ENCODE measurements at regions not wholly inside any gene's neighbourhood (a gene's known extent, or its start where the extent isn't known, plus 50 kb on each side); places are given as distances from the start of the nearest gene placed in this dataset.

GRCh38 chr5:9922719-9923118, 292.6 kb upstream of the TAS2R1 start:
- Histone ChIP-seq H2AFZ (ENCODE audit: low read length) (no peak overlapping the region), H3K36me3 (ENCODE audit: control insufficient read depth in 2 of 4, insufficient read depth in 4 of 4, low read length in 3 of 4) (no peaks in the 10 kb centered on the region; a peak in 1 of 8 replicates), H3K27ac (ENCODE audit: low read depth, low read length) (no peak overlapping the region), H3K56ac (replicated peaks; ENCODE audit: insufficient read length, low read depth, low read length) (no peak overlapping the region), H3K18ac (ENCODE audit: extremely low read depth, low read length) (no peak overlapping the region), H2BK12ac (ENCODE audit: low read depth, low read length) (no peak overlapping the region), H3K27me3 (replicated peaks in 1 of 4; ENCODE audit: control insufficient read depth in 3 of 4, extremely low read depth in 1 of 4, insufficient read depth in 3 of 4, low read length in 3 of 4) (peaks cover 0 to 1% (median 0%) of the 10 kb centered on the region in 4 experiments; a peak in 1 of 7 replicates), H4K20me1 (replicated peaks in 1 of 2; ENCODE audit: control insufficient read depth in 1 of 2, insufficient read depth in 2 of 2, low read length in 2 of 2) (no peaks in the 10 kb centered on the region), H3K4me3 (ENCODE audit: extremely low read depth in 1 of 4, insufficient read depth in 2 of 4, low read depth in 3 of 4, low read length in 4 of 4) (no peak overlapping the region), H3K79me2 (ENCODE audit: control insufficient read depth in 1 of 2, insufficient read depth in 2 of 2, low read length in 2 of 2) (no peaks in the 10 kb centered on the region), H3K4ac (replicated peaks; ENCODE audit: insufficient read length, low read depth, low read length) (no peak overlapping the region), H3K4me2 (ENCODE audit: insufficient read depth in 1 of 2, low read depth in 2 of 2, low read length in 2 of 2) (no peak overlapping the region), H3K9ac (replicated peaks in 1 of 4; ENCODE audit: extremely low read depth in 1 of 4, low read depth in 3 of 4, low read length in 3 of 4) (no peak overlapping the region), H3K79me1 (ENCODE audit: low read depth, low read length) (no peaks in the 10 kb centered on the region), H4K91ac (replicated peaks; ENCODE audit: insufficient read length, low read length) (no peak overlapping the region), H2BK20ac (ENCODE audit: low read length) (no peak overlapping the region), H3K9me3 (ENCODE audit: insufficient read depth in 2 of 2, low read depth in 1 of 2, low read length in 1 of 2) (peaks cover 12 to 14% of the 10 kb centered on the region in 2 experiments; a peak in 3 of 4 replicates), H2BK120ac (replicated peaks; ENCODE audit: low read depth, low read length) (no peak overlapping the region), H2AK5ac (ENCODE audit: low read depth, low read length) (no peak overlapping the region), H4K8ac (ENCODE audit: extremely low read depth, insufficient read depth, low read length) (no peak overlapping the region), H2BK5ac (ENCODE audit: low read depth, low read length) (no peak overlapping the region), H4K5ac (ENCODE audit: insufficient read length, low read depth, low read length) (no peak overlapping the region), H3K4me1 (replicated peaks in 1 of 4; ENCODE audit: control insufficient read depth in 3 of 4, insufficient read depth in 4 of 4, low read length in 3 of 4) (peaks cover 0 to 4% (median 1%) of the 10 kb centered on the region in 4 experiments; a peak in 2 of 7 replicates), H2BK15ac (ENCODE audit: low read length) (no peak overlapping the region), H3K23ac (ENCODE audit: insufficient read length) (no peak overlapping the region), H3K14ac (ENCODE audit: insufficient read length) (no peak overlapping the region), H3K23me2 (ENCODE audit: low read depth, low read length) (no peaks in the 10 kb centered on the region)
- DNase-seq (ENCODE audit: low read depth in 1 of 2, low spot score in 2 of 2) (no peak), FAIRE-seq (no peak)
- CTCF ChIA-PET (ENCODE audit: partially characterized antibody), result interaction anchor here (0.7 to 5.4 kb wide), 10 partner anchors 9 to 272 kb away, joined by 3 to 18 read pairs (median 4); no protein-coding TSS in a partner anchor
- POLR2A ChIA-PET (ENCODE audit: partially characterized antibody), result no interaction called here
- TF ChIP-seq BRCA1 (IDR thresholded peaks at IDR 0.05; ENCODE audit: low read depth, low read length), result no peak
- no peak for TF ChIP-seq YY1 (IDR thresholded peaks at IDR 0.05; ENCODE audit: low read depth, low read length)
